HEK293T (cell line): ENCODE measurements at regions not wholly inside any gene's neighbourhood (a gene's known extent, or its start where the extent isn't known, plus 50 kb on each side); places are given as distances from the start of the nearest gene placed in this dataset.

Experiments used
- ARNT ChIP-seq: fragments of 450-650 bp; IDR thresholded peaks from 2 replicates; pipeline ENCODE4 v1.6.1; 2017; ENCODE audit warnings: mild to moderate bottlenecking
- BHLHE40 ChIP-seq: fragments of 450-650 bp; IDR thresholded peaks from 2 replicates; pipeline ENCODE4 v1.6.1; 2016; ENCODE audit warnings: mild to moderate bottlenecking, moderate library complexity, borderline replicate concordance
- ELF4 ChIP-seq: fragments of 450-650 bp; IDR thresholded peaks from 2 replicates; pipeline ENCODE4 v1.6.1; 2017; ENCODE audit warnings: antibody characterized with exemption
- FOXK2 ChIP-seq: fragments of 450-650 bp; IDR thresholded peaks from 2 replicates; pipeline ENCODE4 v1.6.1; 2016; ENCODE audit warnings: mild to moderate bottlenecking
- FOXM1 ChIP-seq: fragments of 450-650 bp; IDR thresholded peaks from 2 replicates; pipeline ENCODE4 v1.6.1; 2017; ENCODE audit warnings: mild to moderate bottlenecking, borderline replicate concordance
- L3MBTL2 ChIP-seq: fragments of 450-650 bp; conservative IDR thresholded peaks from 2 replicates; pipeline ENCODE4 v1.6.1; 2016; ENCODE audit warnings: mild to moderate bottlenecking
- LEF1 ChIP-seq: fragments of 450-650 bp; IDR thresholded peaks from 2 replicates; pipeline ENCODE4 v1.6.1; 2017; ENCODE audit warnings: mild to moderate bottlenecking, borderline replicate concordance
- NFRKB ChIP-seq: fragments of 450-650 bp; IDR thresholded peaks from 2 replicates; pipeline ENCODE4 v1.6.1; 2016; ENCODE audit warnings: mild to moderate bottlenecking, moderate library complexity
- SP1 ChIP-seq: fragments of 450-650 bp; IDR thresholded peaks from 2 replicates; pipeline ENCODE4 v1.6.1; 2017
- TARDBP ChIP-seq: fragments of 450-650 bp; IDR thresholded peaks from 2 replicates; pipeline ENCODE4 v1.6.1; 2016
- TF ChIP-seq, protein P1 (sequence below): fragments of 450-650 bp; IDR thresholded peaks from 2 replicates; pipeline ENCODE4 v1.6.1; 2016

DNA sequence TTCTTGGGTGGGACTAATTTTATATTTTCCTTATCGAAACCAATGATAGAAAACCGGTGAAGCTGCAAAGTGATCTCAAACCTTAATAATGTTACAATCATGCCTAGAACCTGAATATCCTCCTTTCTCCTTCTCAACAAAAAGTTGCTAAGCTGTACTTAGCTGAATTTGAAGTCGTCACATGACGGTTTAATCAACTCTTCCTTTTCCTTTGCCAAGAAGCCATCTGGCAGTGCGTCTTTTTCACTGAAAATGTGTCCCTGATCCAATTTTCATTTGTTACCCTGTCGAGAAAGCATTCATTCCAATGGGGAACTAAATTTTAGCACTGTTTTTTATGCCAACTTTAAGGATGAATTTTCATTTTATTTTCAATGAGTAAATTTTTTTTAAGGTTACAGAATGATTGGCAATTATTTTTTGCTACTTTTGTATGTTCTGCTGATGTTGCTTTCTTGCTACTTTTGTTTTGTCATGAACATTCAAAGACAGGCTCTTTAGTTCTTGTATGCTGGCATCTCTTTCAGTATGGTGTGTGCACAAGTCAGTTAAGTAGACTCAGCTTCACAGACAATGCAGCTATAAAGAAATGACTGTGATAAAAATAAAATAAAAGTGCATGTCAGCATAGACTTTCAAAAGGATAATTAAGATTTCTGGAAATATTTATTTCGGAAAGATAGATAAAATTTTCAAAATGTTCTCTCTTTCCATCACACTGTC, 980.0 kb downstream of the DNAJB9 start:
- no peak for TF ChIP-seq NFRKB
- no peak for TF ChIP-seq TARDBP
- TF ChIP-seq FOXK2, result no peak
- TF ChIP-seq ELF4, result no peak
- no peak for TF ChIP-seq SP1
- TF ChIP-seq FOXM1, result no peak
- no peak for TF ChIP-seq BHLHE40
- TF ChIP-seq, protein P1, sequence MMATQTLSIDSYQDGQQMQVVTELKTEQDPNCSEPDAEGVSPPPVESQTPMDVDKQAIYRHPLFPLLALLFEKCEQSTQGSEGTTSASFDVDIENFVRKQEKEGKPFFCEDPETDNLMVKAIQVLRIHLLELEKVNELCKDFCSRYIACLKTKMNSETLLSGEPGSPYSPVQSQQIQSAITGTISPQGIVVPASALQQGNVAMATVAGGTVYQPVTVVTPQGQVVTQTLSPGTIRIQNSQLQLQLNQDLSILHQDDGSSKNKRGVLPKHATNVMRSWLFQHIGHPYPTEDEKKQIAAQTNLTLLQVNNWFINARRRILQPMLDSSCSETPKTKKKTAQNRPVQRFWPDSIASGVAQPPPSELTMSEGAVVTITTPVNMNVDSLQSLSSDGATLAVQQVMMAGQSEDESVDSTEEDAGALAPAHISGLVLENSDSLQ, result no peak
- TF ChIP-seq L3MBTL2, result no peak
- no peak for TF ChIP-seq LEF1
- no peak for TF ChIP-seq ARNT
